Fibroblast of skin of back (primary cell): ENCODE measurements at regions not wholly inside any gene's neighbourhood (a gene's known extent, or its start where the extent isn't known, plus 50 kb on each side); places are given as distances from the start of the nearest gene placed in this dataset.
"Not testable (repeated sequence)": the region's sequence is repeated elsewhere in the genome, so short reads cannot be mapped to it uniquely, and the experiment has no call there.

Experiments
- DNase-seq: peaks from one replicate; pipeline ENCODE4 v3.0.0-alpha.2; 2013

DNA sequence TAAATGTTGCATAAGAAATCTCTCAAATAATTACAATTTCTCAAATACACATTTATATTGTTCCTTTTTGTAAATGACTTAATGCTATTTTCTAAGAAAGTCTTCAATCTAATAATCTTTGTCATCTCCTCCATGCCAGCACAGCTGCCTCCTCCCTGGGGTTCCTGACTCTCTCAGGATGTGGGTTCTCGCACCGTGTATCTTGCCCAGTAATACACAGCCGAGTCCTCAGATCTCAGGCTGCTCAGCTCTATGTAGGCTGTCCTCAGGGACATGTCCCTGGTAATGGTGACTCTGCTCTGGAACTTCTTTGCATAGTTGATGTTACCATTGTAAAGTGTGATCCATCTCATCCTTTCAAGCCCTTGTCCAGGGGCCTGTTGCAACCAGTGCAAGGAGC, 1223.7 kb downstream of the TMEM121 start:
- not testable (repeated sequence) for DNase-seq

DNA sequence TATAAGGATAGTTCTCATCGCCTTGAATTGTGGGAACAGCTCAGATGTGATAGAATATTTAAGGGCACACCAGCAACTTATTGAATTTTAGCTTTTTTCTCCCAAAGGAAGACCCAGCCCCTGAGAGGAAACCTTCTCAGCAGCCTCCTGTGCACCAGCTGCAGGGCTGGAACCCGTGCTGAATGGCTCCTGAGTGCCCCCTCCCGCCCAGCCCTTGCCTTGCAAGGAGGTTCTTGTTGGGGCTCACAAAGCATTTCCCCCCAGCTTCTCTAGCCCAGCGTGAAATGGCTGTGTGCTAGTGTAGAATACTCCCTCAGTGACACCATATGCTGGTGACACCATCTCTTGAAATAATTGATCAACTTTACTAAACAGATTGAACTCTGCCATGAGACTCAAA, 1227.4 kb downstream of the TMEM121 start:
- not testable (repeated sequence) for DNase-seq

DNA sequence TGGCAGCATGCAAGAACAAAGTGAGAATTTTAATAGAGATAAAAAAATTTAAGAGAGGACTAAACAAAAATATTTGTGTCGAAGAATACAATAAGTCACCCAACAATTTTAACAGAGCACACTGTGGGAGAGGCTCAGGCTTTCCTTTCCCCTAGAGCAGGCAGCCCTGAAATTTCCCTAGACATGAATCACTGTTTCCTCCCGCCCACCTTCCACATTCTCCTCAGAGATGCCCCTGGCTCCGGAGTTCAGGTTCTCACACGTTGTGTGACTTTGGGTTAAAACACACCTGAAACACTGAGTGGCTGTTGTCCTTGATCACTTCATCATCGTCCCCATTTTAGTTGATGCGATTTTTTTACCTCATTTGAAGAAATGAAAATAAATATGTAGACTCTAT, 1231.1 kb downstream of the TMEM121 start:
- not testable (repeated sequence) for DNase-seq

GRCh38 chr14:106761886-106762816, 1235.8 kb downstream of the TMEM121 start:
- DNase-seq, result not testable (repeated sequence)

- DNase-seq, result not testable (repeated sequence)
Observed at GRCh38 chr14:106764968-106765369, 1238.6 kb downstream of the TMEM121 start.

DNA sequence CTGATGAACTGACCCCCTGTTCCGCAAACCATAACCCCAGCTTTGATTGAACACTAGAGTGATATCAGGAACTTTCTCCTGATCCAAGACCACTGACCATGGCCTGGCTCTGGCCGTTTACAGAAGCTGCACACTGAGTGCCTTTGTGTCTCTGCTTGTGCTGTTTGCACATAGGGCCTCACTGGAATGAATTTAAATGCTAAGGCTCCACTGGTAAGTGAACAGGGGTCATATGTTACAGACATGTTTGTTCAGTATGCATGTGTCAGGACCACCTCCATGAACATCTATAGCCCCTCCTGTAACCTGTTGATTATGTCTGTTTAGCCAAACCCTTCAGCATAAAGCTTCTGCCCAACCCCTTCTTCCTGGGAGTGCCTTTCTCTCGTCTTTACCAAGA, 1239.8 kb downstream of the TMEM121 start:
- DNase-seq, result no peak

- not testable (repeated sequence) for DNase-seq
Observed at GRCh38 chr14:106766551-106767277, 1240.3 kb downstream of the TMEM121 start.

DNA sequence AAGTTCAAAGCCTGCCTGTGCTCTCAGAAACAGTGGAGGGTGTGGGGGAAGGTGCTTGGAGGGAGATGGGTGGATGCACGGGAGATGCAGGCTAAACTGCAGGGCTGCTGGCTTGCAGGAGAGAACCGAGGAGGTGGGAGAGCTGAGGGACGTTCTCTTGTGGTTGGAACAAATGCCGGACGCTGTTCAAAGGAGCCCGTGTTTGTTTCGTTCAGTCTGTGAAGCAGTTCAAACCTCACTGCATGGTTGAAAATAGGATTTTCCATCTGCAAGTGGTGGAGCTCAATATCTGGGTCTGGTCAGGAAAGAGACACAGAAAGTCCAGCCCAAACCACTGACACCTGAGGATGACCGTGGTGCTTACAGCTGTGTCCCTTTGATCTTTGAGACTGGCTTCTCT, 1241.8 kb downstream of the TMEM121 start:
- DNase-seq, result not testable (repeated sequence)

DNA sequence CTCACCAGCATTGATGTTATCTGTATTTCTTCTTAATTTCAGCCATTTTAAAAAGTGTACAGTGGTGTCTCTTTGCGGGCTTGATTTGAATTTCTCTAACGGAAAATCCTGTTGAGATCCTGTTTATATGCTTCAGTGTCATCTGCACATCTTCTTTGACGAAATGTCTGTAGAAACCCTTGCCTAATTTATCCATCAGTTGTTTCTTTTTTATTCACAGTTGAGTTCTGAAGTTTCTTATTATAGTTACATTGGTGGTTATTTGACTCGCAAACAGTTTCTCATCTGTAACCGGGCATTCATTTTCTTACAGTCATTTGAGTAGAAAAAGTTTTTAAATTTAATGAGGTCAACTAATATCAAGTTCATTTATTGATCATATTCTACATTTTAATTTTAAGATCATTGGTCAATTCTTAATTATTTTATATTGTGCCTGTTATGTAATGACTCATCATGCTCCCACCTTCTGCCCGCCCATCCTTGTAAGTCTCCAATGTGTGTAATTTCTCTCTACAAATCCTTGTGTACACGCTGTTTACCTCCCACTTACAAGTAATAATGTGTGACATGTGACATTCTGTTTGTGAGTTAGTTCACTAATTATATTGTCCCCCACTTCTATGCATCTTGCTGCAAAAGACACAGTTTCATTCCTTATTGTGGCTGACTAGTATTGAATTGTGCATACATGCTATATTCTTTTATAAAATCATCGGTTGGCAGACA, 1242.8 kb downstream of the TMEM121 start:
- DNase-seq, result not testable (repeated sequence)

DNA sequence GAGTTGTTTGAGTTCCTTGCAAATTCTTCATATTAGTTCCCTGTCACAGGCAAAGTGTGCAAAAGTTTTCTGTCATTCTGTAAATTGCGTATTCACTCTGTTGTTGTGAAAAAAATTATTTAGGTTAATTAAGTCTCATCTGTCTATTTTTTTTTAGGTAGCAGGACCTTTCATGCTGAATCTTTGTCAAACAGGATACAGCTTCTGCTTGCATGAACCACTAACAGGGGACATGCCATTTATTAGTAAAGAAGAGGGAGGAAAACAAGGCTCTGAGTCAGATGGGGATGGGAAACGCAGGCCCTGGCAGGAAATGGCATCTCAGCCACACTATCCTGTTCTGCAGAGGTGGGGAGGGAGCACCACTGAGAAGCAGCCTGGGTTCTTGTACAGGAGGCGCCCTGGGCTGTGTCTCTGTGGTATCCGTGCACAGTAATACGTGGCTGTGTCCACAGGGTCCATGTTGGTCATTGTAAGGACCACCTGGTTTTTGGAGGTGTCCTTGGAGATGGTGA, 1243.8 kb downstream of the TMEM121 start:
- not testable (repeated sequence) for DNase-seq

GRCh38 chr14:106774889-106775480, 1248.6 kb downstream of the TMEM121 start:
- not testable (repeated sequence) for DNase-seq

GRCh38 chr14:106776395-106776983, 1250.1 kb downstream of the TMEM121 start:
- no peak for DNase-seq

- DNase-seq, result no peak
Observed at GRCh38 chr14:106778986-106779385, 1252.6 kb downstream of the TMEM121 start.

DNA sequence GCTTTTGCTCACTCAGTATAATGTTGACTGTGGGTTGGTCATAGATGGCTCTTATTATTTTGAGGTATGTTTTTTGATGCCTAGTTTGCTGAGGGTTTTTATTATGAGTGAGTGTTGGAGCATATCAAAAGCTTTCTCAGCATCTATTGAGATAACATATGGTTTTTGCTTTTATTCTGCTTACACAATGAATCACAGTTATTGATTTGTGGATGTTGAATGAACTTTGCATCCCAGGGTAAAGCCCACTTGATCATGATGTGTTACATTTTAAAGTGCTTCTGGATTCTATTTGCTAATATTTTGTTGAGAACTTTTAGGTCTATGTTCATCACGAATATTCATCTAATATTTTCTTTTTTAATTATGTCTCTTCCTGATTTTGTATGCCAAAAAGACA, 1260.3 kb downstream of the TMEM121 start:
- no peak for DNase-seq

DNA sequence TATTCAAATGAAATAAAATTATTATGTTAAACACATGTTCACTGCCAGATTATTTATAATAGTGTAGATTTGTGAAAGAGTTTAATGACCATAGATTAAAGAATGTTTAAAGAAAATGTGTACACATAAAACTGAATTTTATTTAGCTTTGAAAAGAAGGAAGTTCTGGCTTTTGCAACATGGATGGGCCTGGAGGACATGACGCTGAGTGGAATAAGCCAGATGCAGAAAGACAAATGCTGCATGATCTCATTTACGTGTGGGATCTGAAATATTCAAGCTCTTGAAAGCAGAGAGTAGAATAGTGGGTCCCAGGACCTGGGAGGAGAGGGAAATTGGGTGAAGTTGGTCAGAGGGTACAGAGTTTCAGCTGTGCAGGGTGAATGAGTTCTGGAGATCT, 1261.2 kb downstream of the TMEM121 start:
- no peak for DNase-seq

- DNase-seq, result no peak
Observed at GRCh38 chr14:106788534-106788933, 1262.2 kb downstream of the TMEM121 start.

DNA sequence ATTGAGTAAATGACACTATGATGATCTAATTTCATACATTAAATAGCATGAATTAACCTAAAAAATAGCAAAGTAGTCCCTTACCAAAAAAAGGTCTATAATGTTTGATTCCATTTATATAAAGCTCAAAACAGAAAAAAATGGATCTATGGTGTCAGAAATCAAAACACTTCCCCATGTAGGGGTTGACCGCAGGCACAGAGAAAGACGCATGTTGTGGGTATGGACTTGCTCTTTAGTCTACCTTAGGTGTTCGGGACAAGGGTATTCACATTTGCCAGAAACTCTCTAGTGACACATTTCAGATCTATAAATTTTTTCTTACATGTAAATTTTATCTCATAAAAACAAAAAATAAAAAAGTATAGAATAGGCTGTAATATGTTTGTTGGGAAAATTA, 1262.9 kb downstream of the TMEM121 start:
- no peak for DNase-seq

DNA sequence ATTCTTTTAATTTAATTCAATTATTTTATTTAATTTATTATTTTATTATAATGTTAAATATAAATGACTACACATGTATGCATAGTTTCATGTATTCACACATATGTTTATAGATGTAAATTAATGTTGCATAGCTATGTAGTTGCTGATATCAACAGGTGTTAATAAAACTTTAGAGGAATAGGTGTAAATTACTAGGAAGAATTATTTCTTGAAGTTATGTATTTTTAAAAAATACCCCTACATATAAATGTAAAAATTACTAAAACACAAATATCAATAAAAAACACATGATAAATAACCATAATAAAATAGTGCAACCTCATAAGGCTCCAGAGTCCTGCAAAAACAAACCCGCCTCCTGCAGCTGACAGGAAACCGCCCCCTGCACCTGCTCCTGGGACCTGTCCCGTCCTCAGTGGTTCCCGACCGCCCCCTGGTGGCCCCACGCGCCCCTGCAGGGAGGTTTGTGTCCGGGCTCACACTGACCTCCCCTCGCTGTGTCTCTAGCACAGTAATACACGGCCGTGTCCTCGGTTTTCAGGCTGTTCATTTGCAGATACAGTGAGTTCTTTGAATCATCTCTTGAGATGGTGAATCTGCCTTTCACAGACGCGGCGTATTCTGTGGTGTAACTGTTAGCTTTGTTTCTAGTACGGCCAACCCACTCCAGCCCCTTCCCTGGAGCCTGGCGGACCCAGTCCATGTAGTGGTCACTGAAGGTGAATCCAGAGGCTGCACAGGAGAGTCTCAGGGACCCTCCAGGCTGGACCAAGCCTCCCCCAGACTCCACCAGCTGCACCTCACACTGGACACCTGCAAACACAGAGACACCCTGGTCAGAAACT, 1264.0 kb downstream of the TMEM121 start:
- no peak for DNase-seq

GRCh38 chr14:106792543-106792942, 1266.2 kb downstream of the TMEM121 start:
- no peak for DNase-seq

GRCh38 chr14:106798166-106798565, 1271.8 kb downstream of the TMEM121 start:
- not testable (repeated sequence) for DNase-seq
